KOPT-K1 (cell line): ENCODE measurements at regions not wholly inside any gene's neighbourhood (a gene's known extent, or its start where the extent isn't known, plus 50 kb on each side); places are given as distances from the start of the nearest gene placed in this dataset.

ENCODE experiments used
- H3K27ac ChIP-seq: fragments of 200-600 bp; sonication (generic); 2 replicates; pipeline ENCODE4 v1.5.1; 2016; ENCODE audit warnings: antibody characterized with exemption, mild to moderate bottlenecking, low read depth, low read length; ENCODE audit not compliant: poor library complexity, severe bottlenecking
- H3K36me3 ChIP-seq: fragments of 200-600 bp; sonication (generic); 2 replicates; pipeline ENCODE4 v1.5.1; 2017; ENCODE audit warnings: antibody characterized with exemption, mild to moderate bottlenecking, low read length, moderate library complexity; ENCODE audit not compliant: insufficient read depth
- H3K9me3 ChIP-seq: fragments of 200-600 bp; sonication (generic); 2 replicates; pipeline ENCODE4 v1.5.1; 2017; ENCODE audit warnings: antibody characterized with exemption, low read length, mild to moderate bottlenecking; ENCODE audit not compliant: insufficient read depth, poor library complexity, severe bottlenecking

- no peaks in the 10 kb centered on the region for H3K36me3 ChIP-seq
- H3K9me3 ChIP-seq = peaks cover 34% of the 10 kb centered on the region
- H3K27ac ChIP-seq = no peak overlapping the region
Measured at GRCh38 chr20:24894488-24894887, 54.6 kb upstream of the CST7 start.

GRCh38 chr20:24894967-24895366 lies 54.1 kb upstream of the CST7 start:
- H3K9me3 ChIP-seq = peaks cover 39% of the 10 kb centered on the region
- no peaks in the 10 kb centered on the region for H3K36me3 ChIP-seq
- H3K27ac ChIP-seq = no peak overlapping the region

GRCh38 chr20:24895431-24895830 lies 53.6 kb upstream of the CST7 start:
- no peak overlapping the region for H3K27ac ChIP-seq
- peaks cover 43% of the 10 kb centered on the region for H3K9me3 ChIP-seq
- no peaks in the 10 kb centered on the region for H3K36me3 ChIP-seq

GRCh38 chr20:24895898-24896658 lies 53.0 kb upstream of the CST7 start:
- H3K27ac ChIP-seq = no peak overlapping the region
- H3K9me3 ChIP-seq = peaks cover 44% of the 10 kb centered on the region
- no peaks in the 10 kb centered on the region for H3K36me3 ChIP-seq

GRCh38 chr20:24896984-24897383 lies 52.1 kb upstream of the CST7 start:
- Histone ChIP-seq H3K9me3 (peaks cover 44% of the 10 kb centered on the region), H3K27ac (no peak overlapping the region), H3K36me3 (no peaks in the 10 kb centered on the region)

GRCh38 chr20:24897974-24898373 lies 51.1 kb upstream of the CST7 start:
- no peak overlapping the region for H3K27ac ChIP-seq
- no peaks in the 10 kb centered on the region for H3K36me3 ChIP-seq
- peaks cover 37% of the 10 kb centered on the region for H3K9me3 ChIP-seq

GRCh38 chr20:24899153-24899552 lies 49.9 kb upstream of the CST7 start:
- peaks cover 34% of the 10 kb centered on the region for H3K9me3 ChIP-seq
- no peaks in the 10 kb centered on the region for H3K36me3 ChIP-seq
- no peak overlapping the region for H3K27ac ChIP-seq
